ENCODE measurements at regions not wholly inside any gene's neighbourhood (a gene's known extent, or its start where the extent isn't known, plus 50 kb on each side); places are given as distances from the start of the nearest gene placed in this dataset.

GRCh38 chr14:48842785-48843184, 743.4 kb downstream of the RPS29 start:
- Histone ChIP-seq H3K9ac (ENCODE audit: low read depth in 1 of 2, low read length in 2 of 2) (no peak overlapping the region), H3K9me3 (ENCODE audit: control insufficient read depth in 4 of 4, low read length in 3 of 4) (no peaks in the 10 kb centered on the region), H3K27ac (ENCODE audit: low read depth in 1 of 2, low read length in 2 of 2) (no peak overlapping the region), H3K4me3 (ENCODE audit: low read depth in 1 of 3, low read length in 3 of 3) (no peak overlapping the region), H3K36me3 (ENCODE audit: control insufficient read depth in 4 of 4, insufficient read depth in 3 of 4, low read depth in 1 of 4, low read length in 3 of 4) (no peaks in the 10 kb centered on the region), H3K27me3 (ENCODE audit: control insufficient read depth in 4 of 4, insufficient read depth in 4 of 4, low read length in 3 of 4) (no peaks in the 10 kb centered on the region), H3K4me1 (ENCODE audit: control insufficient read depth in 4 of 4, insufficient read depth in 4 of 4, low read length in 3 of 4) (no peaks in the 10 kb centered on the region)
- WGBS = 61% methylated on average over 2 of the region's 2 CpGs
- TF ChIP-seq FOXA2 (IDR thresholded peaks at IDR 0.05) = no peak
- TF ChIP-seq RAD21 (IDR thresholded peaks at IDR 0.05) = no peak
- TF ChIP-seq NR2F2 (IDR thresholded peaks at IDR 0.05) = no peak
- no peak for TF ChIP-seq ZBTB33 (IDR thresholded peaks at IDR 0.05)
- no peak for DNase-seq (ENCODE audit: low spot score)

GRCh38 chr14:48826058-48826457, 760.1 kb downstream of the RPS29 start:
- TF ChIP-seq FOXA2 (IDR thresholded peaks at IDR 0.05) = no peak
- no peak for TF ChIP-seq YY1 (IDR thresholded peaks at IDR 0.05)
- TF ChIP-seq REST (IDR thresholded peaks at IDR 0.05) = no peak
- TF ChIP-seq NR2F2 (IDR thresholded peaks at IDR 0.05) = no peak
- no peak for TF ChIP-seq ZBTB33 (IDR thresholded peaks at IDR 0.05)
- no peak for TF ChIP-seq TAF1 (conservative IDR thresholded peaks at IDR 0.05)
- no peak for TF ChIP-seq FOXA1 (IDR thresholded peaks at IDR 0.05)
- TF ChIP-seq JUND (IDR thresholded peaks at IDR 0.05) = no peak
- no peak for TF ChIP-seq GABPA (IDR thresholded peaks at IDR 0.05 in 1 of 2, conservative IDR thresholded peaks at IDR 0.05 in 1 of 2)
- no peak for TF ChIP-seq ATF3 (IDR thresholded peaks at IDR 0.05)
- no peak for TF ChIP-seq HNF4G (IDR thresholded peaks at IDR 0.05)
- TF ChIP-seq MAX (IDR thresholded peaks at IDR 0.05) = no peak
- TF ChIP-seq RXRA (IDR thresholded peaks at IDR 0.05) = no peak

More at GRCh38 chr14:48826058-48826457, 760.1 kb downstream of the RPS29 start:
- Histone ChIP-seq H3K27ac (ENCODE audit: low read depth in 1 of 2, low read length in 2 of 2) (no peak overlapping the region), H3K27me3 (ENCODE audit: control insufficient read depth in 4 of 4, insufficient read depth in 4 of 4, low read length in 3 of 4) (no peaks in the 10 kb centered on the region), H3K4me1 (ENCODE audit: control insufficient read depth in 4 of 4, insufficient read depth in 4 of 4, low read length in 3 of 4) (no peaks in the 10 kb centered on the region), H3K9ac (ENCODE audit: low read depth in 1 of 2, low read length in 2 of 2) (no peak overlapping the region), H3K9me3 (ENCODE audit: control insufficient read depth in 4 of 4, low read length in 3 of 4) (no peaks in the 10 kb centered on the region), H3K36me3 (ENCODE audit: control insufficient read depth in 4 of 4, insufficient read depth in 3 of 4, low read depth in 1 of 4, low read length in 3 of 4) (no peaks in the 10 kb centered on the region), H3K4me3 (ENCODE audit: low read depth in 1 of 3, low read length in 3 of 3) (no peak overlapping the region)
- WGBS = 97% methylated on average over 3 of the region's 3 CpGs
- no peak for DNase-seq (ENCODE audit: low spot score)
